ENCODE measurements at regions not wholly inside any gene's neighbourhood (a gene's known extent, or its start where the extent isn't known, plus 50 kb on each side); places are given as distances from the start of the nearest gene placed in this dataset.
"Not testable (repeated sequence)": the region's sequence is repeated elsewhere in the genome, so short reads cannot be mapped to it uniquely, and the experiment has no call there.

DNA sequence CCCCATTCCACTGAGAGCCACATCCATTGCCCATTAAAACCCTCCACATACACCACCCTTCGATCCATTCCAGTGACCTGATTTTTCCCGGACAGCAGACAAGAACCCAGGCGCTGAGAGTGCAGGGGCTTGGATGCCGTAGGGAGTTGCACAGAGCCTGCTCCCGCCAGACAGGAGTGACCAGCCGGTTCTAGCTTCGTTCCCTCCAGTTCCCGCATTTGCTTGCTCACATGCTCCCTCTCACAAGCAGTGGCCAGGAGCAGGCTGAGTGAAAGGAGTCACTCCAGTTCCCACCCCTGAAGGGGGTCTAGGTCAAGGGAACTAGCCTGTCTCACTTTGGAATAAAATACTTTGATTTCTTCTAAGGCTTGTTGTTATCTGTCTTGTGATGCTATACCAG, 119.5 kb downstream of the SKIDA1 start:
- no peak for DNase-seq

GRCh38 chr10:21403256-21404015, 122.0 kb downstream of the SKIDA1 start:
- DNase-seq: peak; percentile 24

GRCh38 chr10:21402606-21403083, 122.8 kb downstream of the SKIDA1 start:
- DNase-seq: no peak

DNA sequence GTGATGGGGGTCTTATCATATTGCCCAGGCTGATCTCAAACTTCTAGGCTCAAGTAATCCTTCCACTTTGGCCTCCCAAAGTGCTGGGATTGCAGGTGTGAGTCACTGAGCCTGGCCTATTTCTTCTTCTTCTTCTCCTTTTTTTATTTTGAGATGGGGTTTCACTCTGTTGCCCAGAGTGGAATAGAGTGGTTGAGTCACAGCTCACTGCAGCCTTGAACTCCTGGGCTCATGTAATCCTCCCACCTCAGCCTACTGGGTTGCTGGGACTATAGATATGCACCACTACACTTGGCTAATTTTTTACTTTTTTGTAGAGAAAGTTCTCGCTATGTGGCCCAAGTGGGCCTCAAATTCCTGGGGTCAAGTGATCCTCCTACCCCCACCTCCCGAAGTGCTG, 124.3 kb downstream of the SKIDA1 start:
- no peak for DNase-seq

GRCh38 chr10:21399392-21400035, 126.0 kb downstream of the SKIDA1 start:
- DNase-seq: no peak

DNA sequence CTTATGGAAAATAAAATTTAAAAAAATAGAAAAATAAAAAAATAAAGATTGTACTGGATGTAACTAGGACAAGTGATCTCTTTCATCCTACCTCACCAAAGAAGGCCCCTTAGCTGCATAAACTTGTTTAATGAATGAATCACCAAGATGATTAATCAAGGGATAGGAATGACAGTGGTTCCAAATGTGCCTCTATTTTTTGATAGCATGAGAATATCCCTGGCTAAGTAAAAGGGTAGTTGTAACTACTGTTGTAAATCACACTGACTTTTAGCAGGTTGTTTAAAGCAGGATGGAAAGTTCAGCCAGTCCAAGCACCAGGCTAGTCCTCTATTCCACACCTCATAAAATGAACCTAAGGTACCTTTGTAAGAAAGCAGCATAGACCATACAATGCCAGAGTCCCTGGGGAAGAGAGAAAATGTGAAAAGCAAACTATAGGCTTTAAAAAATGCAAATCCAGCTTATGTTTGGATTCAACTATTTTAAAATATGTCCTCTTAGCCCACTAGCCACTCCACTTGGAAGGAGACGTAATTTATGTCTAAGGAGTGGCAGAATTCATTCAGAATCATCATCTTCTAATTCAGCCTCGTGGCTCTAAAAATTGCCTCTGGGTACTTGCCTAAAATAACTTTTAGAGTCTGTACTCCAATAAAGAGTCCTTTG, 126.8 kb downstream of the SKIDA1 start:
- no peak for DNase-seq

GRCh38 chr10:21396889-21397288, 128.6 kb downstream of the SKIDA1 start:
- DNase-seq: no peak

GRCh38 chr10:21393931-21394330, 131.6 kb downstream of the SKIDA1 start:
- no peak for DNase-seq

- no peak for DNase-seq
Observed at GRCh38 chr10:21388589-21388988, 136.9 kb downstream of the SKIDA1 start.

DNA sequence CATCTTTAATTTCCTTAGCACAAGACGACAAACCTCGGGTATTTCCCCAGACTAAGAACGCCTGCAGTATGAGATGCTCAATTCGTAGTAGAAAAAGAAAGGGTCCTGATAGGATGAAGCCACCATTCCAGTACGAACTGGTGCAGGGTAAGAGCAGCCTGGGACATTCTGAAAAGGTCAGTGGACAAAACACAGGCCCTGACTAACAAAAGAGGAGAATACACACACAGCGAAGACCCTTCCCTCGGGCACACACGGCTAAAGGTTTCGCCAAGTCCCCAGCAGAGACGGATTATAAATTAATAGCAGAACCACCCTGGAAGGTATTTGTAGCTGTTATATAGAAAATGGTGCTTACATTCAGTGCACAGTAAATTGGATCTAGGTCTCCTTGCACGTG, 137.6 kb downstream of the SKIDA1 start:
- no peak for DNase-seq

- DNase-seq: no peak
Observed at GRCh38 chr10:21385996-21386585, 139.4 kb downstream of the SKIDA1 start.

DNA sequence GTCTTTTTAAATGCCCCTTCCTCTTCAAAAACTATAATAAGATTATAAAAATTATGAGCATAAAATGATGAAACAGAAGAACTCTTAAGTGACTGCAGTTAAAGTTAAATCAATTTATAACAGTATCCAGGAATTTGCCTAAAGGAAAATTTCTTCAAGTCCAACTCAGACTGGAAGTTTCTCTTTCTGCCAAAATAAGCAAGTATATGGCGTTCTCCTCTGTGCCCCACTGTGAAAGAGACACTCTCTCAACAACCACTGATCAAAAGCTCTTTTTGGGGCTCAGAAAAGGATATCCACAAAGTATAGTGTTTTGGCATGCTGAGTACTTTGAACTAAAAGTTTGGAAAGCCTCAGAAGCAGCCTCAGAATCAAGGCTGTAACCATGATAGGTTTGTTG, 139.9 kb downstream of the SKIDA1 start:
- DNase-seq: no peak

- DNase-seq: no peak
Observed at GRCh38 chr10:21379143-21379542, 146.3 kb downstream of the SKIDA1 start.

DNA sequence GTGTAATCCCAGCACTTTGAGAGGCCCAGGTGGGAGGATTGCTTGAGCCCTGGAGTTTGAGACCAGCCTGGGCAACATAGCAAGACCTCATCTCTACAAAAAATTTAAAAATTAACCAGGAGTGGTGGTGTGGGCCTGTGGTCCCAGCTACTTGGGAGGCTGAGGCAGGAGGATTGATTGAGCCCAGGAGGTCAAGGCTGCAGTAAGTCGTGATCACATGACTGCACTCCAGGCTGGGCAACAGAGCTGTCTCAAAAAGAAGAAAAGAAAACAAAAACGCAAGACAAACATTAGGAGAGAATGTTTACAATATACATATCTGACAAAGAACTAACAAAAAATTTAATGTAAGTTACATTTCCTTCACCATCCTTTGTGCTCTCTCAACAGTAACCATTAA, 150.2 kb downstream of the SKIDA1 start:
- not testable (repeated sequence) for DNase-seq

GRCh38 chr10:21373881-21374280, 151.6 kb downstream of the SKIDA1 start:
- DNase-seq: not testable (repeated sequence)

- no peak for DNase-seq
Observed at GRCh38 chr10:21372651-21373410, 152.7 kb downstream of the SKIDA1 start.

DNA sequence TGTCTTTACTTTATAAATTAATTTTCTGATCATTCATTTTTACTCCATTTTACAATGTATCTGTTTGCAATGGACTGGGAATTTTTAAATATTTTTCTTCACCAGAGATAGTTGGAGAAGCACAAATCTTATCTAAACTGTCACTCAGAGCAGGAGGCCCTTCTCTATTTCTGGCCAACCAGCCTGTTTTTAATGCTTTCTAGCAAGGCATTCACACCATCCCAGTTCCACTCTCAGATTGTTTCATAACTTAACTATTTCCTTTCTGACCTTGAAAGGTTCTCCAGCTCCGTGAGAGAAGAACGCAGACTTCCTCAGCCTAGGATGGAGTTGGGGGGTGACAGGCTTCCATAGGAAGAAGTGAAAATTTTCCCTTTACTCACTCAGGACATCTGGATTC, 155.8 kb downstream of the SKIDA1 start:
- DNase-seq: no peak

DNA sequence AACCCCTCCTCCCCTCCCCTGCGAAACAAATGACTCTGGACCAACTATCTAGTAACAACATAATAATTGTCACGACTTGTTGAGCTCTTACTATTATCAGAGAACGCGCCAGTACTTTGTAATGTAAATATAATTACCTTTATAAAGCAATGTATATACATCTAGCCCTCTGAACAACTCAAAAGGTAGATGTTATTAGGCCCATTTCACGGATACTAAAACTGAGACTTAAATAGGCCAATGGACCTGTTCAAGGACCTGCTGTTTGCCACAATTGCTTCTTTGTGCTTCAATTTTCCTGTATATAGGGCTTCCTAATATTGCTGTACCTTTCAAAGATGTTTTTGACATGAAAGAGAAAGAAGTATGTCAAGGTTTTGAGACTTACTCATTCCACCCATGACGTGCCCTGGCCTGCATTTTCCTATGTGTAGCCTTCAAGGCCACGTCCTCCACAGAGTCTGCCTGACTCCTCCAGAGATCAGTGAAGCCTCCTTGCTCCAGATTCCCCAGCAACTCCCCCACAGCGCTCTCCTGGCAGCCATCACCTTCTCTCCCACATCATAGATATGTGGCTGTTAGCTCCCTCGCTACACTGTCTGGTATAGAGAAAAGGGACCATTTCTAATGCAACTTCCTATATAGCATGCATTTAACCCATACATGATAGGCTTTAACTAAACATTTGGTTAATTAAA, 156.6 kb downstream of the SKIDA1 start:
- DNase-seq: no peak

DNA sequence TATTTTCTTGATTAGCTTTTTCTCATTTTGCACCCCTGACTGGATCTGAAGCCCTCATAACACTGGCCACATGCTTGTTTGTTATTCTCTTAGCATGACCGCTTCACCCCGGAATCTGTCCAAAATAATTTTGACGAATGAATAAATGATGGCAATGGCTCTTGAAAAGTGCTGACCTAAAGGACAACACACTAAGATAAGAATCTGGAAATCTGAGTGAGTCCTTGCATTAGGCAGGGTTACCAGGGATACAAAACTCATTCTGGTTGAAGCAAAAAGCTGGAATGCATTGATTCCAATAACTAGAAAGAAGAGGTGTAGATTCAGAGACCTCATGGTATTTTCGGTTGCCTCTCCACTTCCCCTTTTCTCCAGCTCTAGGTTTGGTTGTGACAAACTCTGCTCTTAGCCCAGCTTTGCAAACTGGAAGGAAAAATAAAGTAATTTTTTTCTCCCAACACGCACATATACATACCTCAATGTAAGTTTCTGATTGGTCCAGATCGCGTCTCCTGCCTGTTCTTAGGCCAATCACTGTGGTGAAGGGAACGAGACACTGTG, 157.4 kb downstream of the SKIDA1 start:
- no peak for DNase-seq

DNA sequence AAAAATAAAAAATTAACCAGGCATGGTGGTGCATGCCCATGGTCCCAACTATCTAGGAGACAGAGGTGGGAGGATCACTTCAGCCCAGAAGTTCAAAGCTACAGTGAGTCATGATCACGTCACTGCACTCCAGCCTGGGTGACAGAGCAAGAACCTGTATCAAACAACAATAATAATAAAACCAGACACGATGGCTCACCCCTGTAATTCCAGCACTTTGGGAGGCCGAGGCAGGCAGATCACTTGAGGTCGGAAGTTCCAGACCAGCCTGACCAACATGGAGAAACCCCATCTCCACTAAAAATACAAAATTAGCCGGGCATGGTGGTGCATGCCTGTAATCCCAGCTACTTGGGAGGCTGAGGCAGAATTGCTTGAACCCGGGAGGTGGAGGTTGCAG, 159.4 kb downstream of the SKIDA1 start:
- not testable (repeated sequence) for DNase-seq

DNA sequence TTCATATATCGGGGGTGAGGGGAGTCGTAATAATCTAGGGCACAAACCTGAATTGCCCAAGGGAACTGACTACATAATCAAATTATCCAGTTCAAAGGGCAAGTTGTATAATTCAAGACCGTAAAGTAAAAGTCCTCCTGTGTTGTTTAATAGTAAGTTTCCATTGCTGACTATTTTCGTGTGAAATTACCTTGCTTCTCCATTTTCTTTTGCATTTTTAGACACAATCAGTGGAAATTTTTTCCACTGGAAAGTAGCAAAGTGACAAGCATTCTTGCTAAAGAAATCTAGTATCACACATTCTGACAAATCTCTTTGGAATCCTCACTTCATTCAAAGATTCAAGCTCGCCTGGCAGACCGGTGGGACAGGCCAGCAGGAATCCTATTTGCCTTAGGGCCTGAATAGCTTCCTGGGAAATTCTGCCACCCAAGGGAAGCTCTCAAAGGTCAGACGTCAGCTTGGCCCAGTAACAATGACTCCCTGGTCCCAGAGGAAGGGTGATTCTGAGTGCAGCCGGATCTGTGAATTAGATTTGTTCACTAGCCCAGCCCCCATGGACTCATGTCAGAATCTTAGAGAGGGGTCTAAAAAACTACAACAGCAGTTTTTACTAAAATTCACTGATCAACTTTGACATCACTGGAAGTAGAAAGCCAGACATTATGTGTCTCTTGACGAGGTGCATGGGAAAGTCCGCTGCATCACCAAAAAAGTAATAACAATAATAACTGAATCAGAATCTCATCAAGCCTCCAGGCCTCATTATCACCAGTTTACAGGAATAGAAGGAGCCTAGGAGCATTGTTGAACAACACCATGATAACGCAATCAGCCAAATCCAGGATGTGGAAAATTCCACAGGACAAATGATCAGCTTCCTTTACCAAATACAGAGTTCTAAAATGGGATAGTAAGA, 161.0 kb downstream of the SKIDA1 start:
- DNase-seq: no peak
